H1 (cell line): ENCODE measurements at regions not wholly inside any gene's neighbourhood (a gene's known extent, or its start where the extent isn't known, plus 50 kb on each side); places are given as distances from the start of the nearest gene placed in this dataset.

ENCODE experiments used
- CTCF ChIA-PET: fragments of 300-600 bp; sonication (Branson Sonifier 250); formaldehyde crosslinking; loops from one replicate; lab custom pipeline; 2021; ENCODE audit not compliant: partially characterized antibody; lab: Charles Lee
- POLR2A ChIA-PET: fragments of 300-600 bp; sonication (Branson Sonifier 250); formaldehyde crosslinking; loops from one replicate; lab custom pipeline; 2021; ENCODE audit warnings: inconsistent platforms; ENCODE audit not compliant: partially characterized antibody; lab: Charles Lee
- DNase-seq, 2 experiments: peaks; one replicate each; pipeline versions ENCODE4 v3.0.0 to v3.0.0-alpha.2; 2010 to 2022; ENCODE audit warnings: low spot score in 2 of 2, low read depth in 1 of 2, mixed read lengths in 1 of 2
- FAIRE-seq: peaks from 2 replicates; lab custom pipeline; 2011; peaks lifted over from hg19 to GRCh38; lab: Jason Lieb, UNC
- H2AFZ ChIP-seq: 2 replicates; pipeline ENCODE4 v1.8.1; 2012; ENCODE audit warnings: low read length, inconsistent platforms
- H2AK5ac ChIP-seq: 2 replicates; pipeline ENCODE4 v1.6.1; 2013; ENCODE audit warnings: low read depth, low read length
- H2BK120ac ChIP-seq: replicated peaks from 2 replicates; pipeline ENCODE3; 2013; ENCODE audit warnings: low read depth, low read length, inconsistent platforms
- H2BK12ac ChIP-seq: 2 replicates; pipeline ENCODE4 v1.6.1; 2013; ENCODE audit warnings: low read depth, low read length
- H2BK15ac ChIP-seq: 2 replicates; pipeline ENCODE4 v1.6.1; 2013; ENCODE audit warnings: low read length
- H2BK20ac ChIP-seq: 2 replicates; pipeline ENCODE4 v1.6.1; 2013; ENCODE audit warnings: low read length
- H2BK5ac ChIP-seq: 2 replicates; pipeline ENCODE4 v1.6.1; 2013; ENCODE audit warnings: low read depth, low read length
- H3K14ac ChIP-seq: 2 replicates; pipeline ENCODE4 v1.6.1; 2013; ENCODE audit warnings: inconsistent platforms; ENCODE audit not compliant: insufficient read length
- H3K18ac ChIP-seq: 2 replicates; pipeline ENCODE4 v1.6.1; 2013; ENCODE audit warnings: low read length; ENCODE audit errors: extremely low read depth
- H3K23ac ChIP-seq: 2 replicates; pipeline ENCODE4 v1.6.1; 2013; ENCODE audit warnings: inconsistent platforms; ENCODE audit not compliant: insufficient read length
- H3K23me2 ChIP-seq: 2 replicates; pipeline ENCODE4 v1.6.1; 2013; ENCODE audit warnings: low read depth, low read length
- H3K27ac ChIP-seq: 2 replicates; pipeline ENCODE4 v1.6.1; 2011; ENCODE audit warnings: low read depth, low read length, inconsistent platforms
- H3K27me3 ChIP-seq, 4 experiments: replicated peaks in 1 of 4; 1 replicate in 1 of 4; 2 replicates in 3 of 4; pipeline versions ENCODE4 v1.6.1 to v1.8.1; 2011 to 2013; ENCODE audit warnings: low read length in 3 of 4, mild to moderate bottlenecking in 3 of 4, inconsistent platforms in 2 of 4, mixed read lengths in 2 of 4, moderate library complexity in 1 of 4; ENCODE audit not compliant: control insufficient read depth in 3 of 4, insufficient read depth in 3 of 4; ENCODE audit errors: extremely low read depth in 1 of 4
- H3K36me3 ChIP-seq, 4 experiments: 2 replicates each; pipeline versions ENCODE4 v1.6.1 to v1.8.1; 2011 to 2013; ENCODE audit warnings: mild to moderate bottlenecking in 4 of 4, low read length in 3 of 4, moderate library complexity in 2 of 4, control low read depth in 1 of 4, inconsistent platforms in 1 of 4; ENCODE audit not compliant: insufficient read depth in 4 of 4, control insufficient read depth in 2 of 4
- H3K4ac ChIP-seq: replicated peaks from 2 replicates; pipeline ENCODE3; 2013; ENCODE audit warnings: low read length, low read depth, mixed read lengths, inconsistent platforms; ENCODE audit not compliant: insufficient read length
- H3K4me1 ChIP-seq, 4 experiments: replicated peaks in 1 of 4; 1 replicate in 1 of 4; 2 replicates in 3 of 4; pipeline versions ENCODE4 v1.6.1 to v1.8.1; 2011 to 2013; ENCODE audit warnings: low read length in 3 of 4, inconsistent platforms in 2 of 4, mixed read lengths in 1 of 4; ENCODE audit not compliant: insufficient read depth in 4 of 4, control insufficient read depth in 3 of 4
- H3K4me2 ChIP-seq, 2 experiments: 2 replicates each; pipeline versions ENCODE4 v1.6.1 to v1.8.1; 2011 to 2013; ENCODE audit warnings: low read depth in 2 of 2, low read length in 2 of 2, control low read depth in 1 of 2, inconsistent platforms in 1 of 2, mild to moderate bottlenecking in 1 of 2; ENCODE audit not compliant: insufficient read depth in 1 of 2
- H3K4me3 ChIP-seq, 4 experiments: fragments of 200-600, 300-600 bp in 1 of 4; sonication (generic), shearing (Covaris generic), sonication (Bioruptor Twin) in 1 of 4; 2 replicates each; pipeline versions ENCODE4 v1.5.1 to v1.8.1; 2011 to 2016; ENCODE audit warnings: low read length in 4 of 4, low read depth in 3 of 4, control low read depth in 2 of 4, inconsistent platforms in 2 of 4, mild to moderate bottlenecking in 2 of 4, mixed read lengths in 1 of 4, moderate library complexity in 1 of 4; ENCODE audit not compliant: insufficient read depth in 2 of 4; ENCODE audit errors: extremely low read depth in 1 of 4
- H3K56ac ChIP-seq: replicated peaks from 2 replicates; pipeline ENCODE3; 2013; ENCODE audit warnings: low read depth, mild to moderate bottlenecking, mixed read lengths, low read length, inconsistent platforms; ENCODE audit not compliant: insufficient read length
- H3K79me1 ChIP-seq: 2 replicates; pipeline ENCODE4 v1.6.1; 2013; ENCODE audit warnings: low read depth, low read length, control low read depth
- H3K79me2 ChIP-seq, 2 experiments: 2 replicates each; pipeline versions ENCODE4 v1.6.1 to v1.8.1; 2012 to 2013; ENCODE audit warnings: low read length in 2 of 2, mild to moderate bottlenecking in 2 of 2, inconsistent platforms in 1 of 2; ENCODE audit not compliant: insufficient read depth in 2 of 2, control insufficient read depth in 1 of 2
- H3K9ac ChIP-seq, 4 experiments: replicated peaks in 1 of 4; 1 replicate in 1 of 4; 2 replicates in 3 of 4; pipeline versions ENCODE4 v1.6.1 to v1.8.1; 2011 to 2013; ENCODE audit warnings: low read depth in 3 of 4, low read length in 3 of 4, control low read depth in 2 of 4, mild to moderate bottlenecking in 2 of 4, moderate library complexity in 2 of 4, inconsistent platforms in 1 of 4; ENCODE audit errors: extremely low read depth in 1 of 4
- H3K9me3 ChIP-seq, 2 experiments: 2 replicates each; pipeline versions ENCODE4 v1.6.1 to v1.8.1; 2012 to 2013; ENCODE audit warnings: mild to moderate bottlenecking in 2 of 2, moderate library complexity in 2 of 2, control low read depth in 1 of 2, inconsistent platforms in 1 of 2, low read depth in 1 of 2, low read length in 1 of 2, mixed read lengths in 1 of 2; ENCODE audit not compliant: insufficient read depth in 2 of 2
- H4K20me1 ChIP-seq, 2 experiments: replicated peaks in 1 of 2; 2 replicates each; pipeline versions ENCODE3 to v1.8.1; 2011 to 2013; ENCODE audit warnings: inconsistent platforms in 2 of 2, low read length in 2 of 2, mild to moderate bottlenecking in 1 of 2; ENCODE audit not compliant: insufficient read depth in 2 of 2, control insufficient read depth in 1 of 2
- H4K5ac ChIP-seq: 2 replicates; pipeline ENCODE4 v1.6.1; 2013; ENCODE audit warnings: low read length, low read depth, mixed read lengths, inconsistent platforms; ENCODE audit not compliant: insufficient read length
- H4K8ac ChIP-seq: 2 replicates; pipeline ENCODE4 v1.8.0; 2013; ENCODE audit warnings: mild to moderate bottlenecking, moderate library complexity, low read length, inconsistent platforms; ENCODE audit not compliant: insufficient read depth; ENCODE audit errors: extremely low read depth
- H4K91ac ChIP-seq: replicated peaks from 2 replicates; pipeline ENCODE3; 2013; ENCODE audit warnings: low read length, mixed read lengths, inconsistent platforms; ENCODE audit not compliant: insufficient read length
- SIN3A ChIP-seq, 2 experiments: IDR thresholded peaks in 1 of 2; conservative IDR thresholded peaks in 1 of 2; 2 replicates each; pipeline ENCODE4 v1.6.1; 2011 to 2012; ENCODE audit warnings: low read length in 2 of 2, improper control_type of control experiment in 1 of 2, low read depth in 1 of 2, mild to moderate bottlenecking in 1 of 2
- WGBS, 2 experiments: shearing (Covaris generic) in 1 of 2; methylation state at CpG; one replicate each; pipeline versions ENCODE4 v1.1.6 to v1.1.7; 2013 to 2015; ENCODE audit warnings: low lambda C conversion rate in 2 of 2, mixed read lengths in 2 of 2, inconsistent platforms in 1 of 2, low coverage in 1 of 2, missing lambda C conversion rate in 1 of 2; ENCODE audit not compliant: insufficient replicate concordance in 2 of 2, insufficient coverage in 1 of 2, insufficient read length in 1 of 2; ENCODE audit errors: extremely low coverage in 1 of 2, missing lambda C conversion rate in 1 of 2; 5-methylcytosine and 5-hydroxymethylcytosine counted together

GRCh38 chr13:89053418-89053817 is 1382.2 kb downstream of the SLITRK5 start:
- CTCF ChIA-PET, result interaction anchor here (1.0 to 1.8 kb wide), 5 partner anchors 9 to 14 kb away, joined by 3 to 7 read pairs (median 3); no protein-coding TSS in a partner anchor

More at GRCh38 chr13:89053418-89053817, 1382.2 kb downstream of the SLITRK5 start:
- H3K23me2 ChIP-seq, result no peaks in the 10 kb centered on the region
- H2BK20ac ChIP-seq, result no peak overlapping the region
- no peak overlapping the region for H2BK15ac ChIP-seq
- H3K27me3 ChIP-seq, result no peaks in the 10 kb centered on the region
- no peak overlapping the region for H3K27ac ChIP-seq
- no peak overlapping the region for H3K23ac ChIP-seq
- H2AK5ac ChIP-seq, result no peak overlapping the region
- no peak overlapping the region for H3K9ac ChIP-seq
- no peak overlapping the region; the same call in 1 of the 2 replicates for H3K18ac ChIP-seq
- H3K4ac ChIP-seq, result no peak overlapping the region
- H3K79me2 ChIP-seq, result no peaks in the 10 kb centered on the region
- no peaks in the 10 kb centered on the region for H3K4me1 ChIP-seq
- DNase-seq (no peak), FAIRE-seq (no peak)
- H2BK5ac ChIP-seq, result no peak overlapping the region
- no peak overlapping the region for H2BK120ac ChIP-seq
- H3K56ac ChIP-seq, result no peak overlapping the region
- TF ChIP-seq SIN3A (conservative IDR thresholded peaks at IDR 0.05 in 1 of 2, IDR thresholded peaks at IDR 0.05 in 1 of 2; ENCODE audit: low read depth in 1 of 2, low read length in 2 of 2), result no peak
- no peak overlapping the region for H2BK12ac ChIP-seq
- H3K36me3 ChIP-seq, result no peaks in the 10 kb centered on the region
- no peak overlapping the region for H2AFZ ChIP-seq
- H3K4me2 ChIP-seq, result no peak overlapping the region
- H3K4me3 ChIP-seq, result no peak overlapping the region
- 100% methylated on average over 1 of the region's 1 CpG; no CpG with 5 or more reads in 1 of the 2 experiments for WGBS, 2 experiments
- no peak overlapping the region for H4K8ac ChIP-seq
- no peak overlapping the region for H3K14ac ChIP-seq
- H4K5ac ChIP-seq, result no peak overlapping the region
- H3K79me1 ChIP-seq, result no peaks in the 10 kb centered on the region
- POLR2A ChIA-PET, result no interaction called here
- no peaks in the 10 kb centered on the region for H3K9me3 ChIP-seq
- H4K91ac ChIP-seq, result no peak overlapping the region
- no peaks in the 10 kb centered on the region for H4K20me1 ChIP-seq
